ENCODE measurements at regions not wholly inside any gene's neighbourhood (a gene's known extent, or its start where the extent isn't known, plus 50 kb on each side); places are given as distances from the start of the nearest gene placed in this dataset.

DNA sequence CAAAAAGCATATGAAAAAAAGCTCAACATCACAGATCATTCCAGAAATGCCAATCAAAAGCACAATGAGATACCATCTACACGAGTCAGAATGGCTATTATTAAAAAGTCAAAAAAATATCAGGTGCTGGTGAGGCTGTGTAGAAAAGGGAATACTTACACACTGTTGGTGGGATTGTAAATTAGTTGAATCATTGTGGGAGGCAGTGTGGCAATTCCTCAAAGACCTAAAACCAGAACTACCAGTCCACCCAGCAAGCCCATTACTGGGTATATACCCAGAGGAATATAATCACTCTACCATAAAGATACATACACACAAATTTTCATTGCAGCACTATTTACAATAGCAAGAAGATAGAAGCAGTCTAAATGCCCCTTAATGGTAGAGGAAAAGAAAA is 529.9 kb downstream of the SLITRK1 start:
- DNase-seq (ENCODE audit: extremely low read depth, low read depth): no peak
- TF ChIP-seq, protein P1, sequence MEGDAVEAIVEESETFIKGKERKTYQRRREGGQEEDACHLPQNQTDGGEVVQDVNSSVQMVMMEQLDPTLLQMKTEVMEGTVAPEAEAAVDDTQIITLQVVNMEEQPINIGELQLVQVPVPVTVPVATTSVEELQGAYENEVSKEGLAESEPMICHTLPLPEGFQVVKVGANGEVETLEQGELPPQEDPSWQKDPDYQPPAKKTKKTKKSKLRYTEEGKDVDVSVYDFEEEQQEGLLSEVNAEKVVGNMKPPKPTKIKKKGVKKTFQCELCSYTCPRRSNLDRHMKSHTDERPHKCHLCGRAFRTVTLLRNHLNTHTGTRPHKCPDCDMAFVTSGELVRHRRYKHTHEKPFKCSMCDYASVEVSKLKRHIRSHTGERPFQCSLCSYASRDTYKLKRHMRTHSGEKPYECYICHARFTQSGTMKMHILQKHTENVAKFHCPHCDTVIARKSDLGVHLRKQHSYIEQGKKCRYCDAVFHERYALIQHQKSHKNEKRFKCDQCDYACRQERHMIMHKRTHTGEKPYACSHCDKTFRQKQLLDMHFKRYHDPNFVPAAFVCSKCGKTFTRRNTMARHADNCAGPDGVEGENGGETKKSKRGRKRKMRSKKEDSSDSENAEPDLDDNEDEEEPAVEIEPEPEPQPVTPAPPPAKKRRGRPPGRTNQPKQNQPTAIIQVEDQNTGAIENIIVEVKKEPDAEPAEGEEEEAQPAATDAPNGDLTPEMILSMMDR (IDR thresholded peaks at IDR 0.05; ENCODE audit: low read depth, low read length, missing control alignments): no peak
- no peak overlapping the region for H3K4me3 ChIP-seq (replicated peaks; ENCODE audit: low read depth, low read length)

DNA sequence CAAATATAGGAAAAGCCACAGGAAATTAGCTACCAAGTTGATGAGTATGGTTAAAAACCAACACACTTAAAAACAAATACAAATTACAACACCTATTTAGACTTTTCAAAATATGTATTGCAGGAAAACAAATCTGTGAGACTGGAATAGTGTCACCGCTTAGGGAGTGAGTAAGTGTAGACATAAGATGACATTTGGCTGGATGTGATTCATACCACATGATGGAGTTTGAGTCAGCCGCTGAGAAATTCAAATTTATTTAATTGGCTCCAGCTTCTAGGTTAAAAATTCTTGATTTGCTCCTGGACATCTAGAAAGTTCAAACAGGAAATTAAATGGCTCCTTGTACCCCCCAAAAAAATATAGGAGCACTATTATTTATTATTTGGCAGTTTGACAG is 531.7 kb downstream of the SLITRK1 start:
- DNase-seq (ENCODE audit: extremely low read depth, low read depth): peak; percentile 20
- TF ChIP-seq, protein P1 (IDR thresholded peaks at IDR 0.05; ENCODE audit: low read depth, low read length, missing control alignments): no peak
- H3K4me3 ChIP-seq (replicated peaks; ENCODE audit: low read depth, low read length): no peak overlapping the region

DNA sequence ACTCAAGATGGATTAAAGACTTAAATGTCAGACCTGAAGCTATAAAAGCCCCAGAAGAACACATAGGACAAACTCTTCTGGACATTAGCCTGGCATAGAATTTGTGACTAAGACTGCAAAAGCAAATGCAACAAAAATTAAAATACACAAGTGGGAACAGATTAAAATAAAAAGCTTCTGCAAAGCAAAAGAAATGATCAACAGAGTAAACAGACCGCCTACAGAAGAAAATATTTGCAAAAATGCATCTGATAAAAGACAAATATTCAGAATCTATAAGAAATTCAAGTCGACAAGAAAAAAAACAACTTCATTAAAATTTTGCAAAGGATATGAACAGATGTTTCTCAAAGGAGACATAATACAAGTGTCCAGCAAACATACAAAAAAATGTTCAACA is 537.8 kb downstream of the SLITRK1 start:
- DNase-seq (ENCODE audit: extremely low read depth, low read depth): no peak
- TF ChIP-seq, protein P1 (IDR thresholded peaks at IDR 0.05; ENCODE audit: low read depth, low read length, missing control alignments): no peak
- no peak overlapping the region for H3K4me3 ChIP-seq (replicated peaks; ENCODE audit: low read depth, low read length)

DNA sequence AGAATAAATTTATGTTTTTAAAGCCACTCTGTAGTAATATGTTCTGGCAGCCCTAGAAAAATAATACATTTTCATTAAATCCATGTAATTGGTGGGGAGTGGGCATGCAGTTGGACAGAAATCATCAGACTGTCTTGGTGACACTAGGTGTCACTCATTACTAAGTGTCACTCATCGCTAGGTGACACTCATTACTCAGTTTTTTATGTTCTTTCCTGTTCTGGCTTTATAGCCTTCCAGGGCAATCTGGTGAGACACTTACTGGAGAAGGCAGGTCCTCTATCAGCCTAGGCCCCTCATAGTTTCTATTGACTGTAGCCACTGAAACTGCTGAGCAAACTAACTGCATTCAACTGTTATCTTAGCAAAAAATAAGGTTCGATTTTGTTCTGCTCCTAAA is 542.1 kb downstream of the SLITRK1 start:
- DNase-seq (ENCODE audit: extremely low read depth, low read depth): no peak
- no peak overlapping the region for H3K4me3 ChIP-seq (replicated peaks; ENCODE audit: low read depth, low read length)
- TF ChIP-seq, protein P1 (IDR thresholded peaks at IDR 0.05; ENCODE audit: low read depth, low read length, missing control alignments): no peak

DNA sequence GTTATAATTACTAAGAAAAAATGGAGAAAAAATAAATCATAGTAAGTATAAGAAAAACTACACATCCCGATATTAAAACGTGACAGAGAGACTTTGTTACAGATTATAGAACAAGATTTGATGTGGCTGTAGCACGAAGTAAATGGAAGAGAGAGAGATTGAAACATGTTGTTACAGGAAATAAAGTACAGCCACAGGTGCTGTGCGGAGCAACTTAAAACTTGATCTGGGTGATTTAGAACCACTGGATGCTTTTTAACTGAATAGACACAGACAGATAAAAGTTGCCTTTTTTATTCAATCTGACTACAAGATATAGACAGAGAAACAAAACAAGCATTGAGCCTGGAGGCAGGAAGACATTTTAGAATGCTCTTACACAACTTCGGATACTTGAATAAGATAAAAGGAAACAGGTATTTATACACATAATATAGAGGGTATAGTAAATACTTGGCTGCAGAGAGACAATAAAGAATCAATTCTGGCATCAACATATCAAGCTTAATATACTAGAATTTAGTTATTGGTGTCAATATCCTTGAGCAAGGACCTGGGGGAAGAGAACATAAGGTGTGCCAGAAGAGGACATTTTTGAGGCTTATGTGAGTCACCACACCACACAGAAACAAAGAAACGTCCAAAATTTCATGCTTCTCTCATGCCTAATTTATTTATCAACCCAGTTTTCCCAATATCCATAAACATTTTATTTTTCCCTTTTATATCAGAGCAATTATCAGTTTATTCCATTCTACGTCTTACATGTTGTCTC is 548.5 kb downstream of the SLITRK1 start:
- TF ChIP-seq, protein P1 (IDR thresholded peaks at IDR 0.05; ENCODE audit: low read depth, low read length, missing control alignments): no peak
- H3K4me3 ChIP-seq (replicated peaks; ENCODE audit: low read depth, low read length): no peak overlapping the region
- DNase-seq (ENCODE audit: extremely low read depth, low read depth): no peak

DNA sequence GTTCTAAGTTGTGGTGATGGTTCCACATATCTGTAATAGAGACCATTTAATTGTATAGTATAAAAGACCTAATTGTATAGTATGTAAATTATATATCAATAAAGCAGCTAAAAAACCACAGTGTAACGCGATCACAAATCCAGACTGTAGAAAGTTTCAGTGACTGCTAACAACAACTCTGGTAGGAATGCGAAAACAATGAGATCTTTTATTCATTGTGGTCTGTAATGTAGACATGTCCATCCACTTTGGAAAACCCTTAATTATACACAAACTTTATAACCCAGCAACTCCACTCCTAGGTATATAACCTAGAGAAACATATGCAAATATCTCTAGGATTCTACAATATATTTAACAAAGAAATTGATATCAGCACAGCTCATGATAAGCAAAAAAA is 549.5 kb downstream of the SLITRK1 start:
- TF ChIP-seq, protein P1 (IDR thresholded peaks at IDR 0.05; ENCODE audit: low read depth, low read length, missing control alignments): no peak
- no peak for DNase-seq (ENCODE audit: extremely low read depth, low read depth)
- H3K4me3 ChIP-seq (replicated peaks; ENCODE audit: low read depth, low read length): no peak overlapping the region

DNA sequence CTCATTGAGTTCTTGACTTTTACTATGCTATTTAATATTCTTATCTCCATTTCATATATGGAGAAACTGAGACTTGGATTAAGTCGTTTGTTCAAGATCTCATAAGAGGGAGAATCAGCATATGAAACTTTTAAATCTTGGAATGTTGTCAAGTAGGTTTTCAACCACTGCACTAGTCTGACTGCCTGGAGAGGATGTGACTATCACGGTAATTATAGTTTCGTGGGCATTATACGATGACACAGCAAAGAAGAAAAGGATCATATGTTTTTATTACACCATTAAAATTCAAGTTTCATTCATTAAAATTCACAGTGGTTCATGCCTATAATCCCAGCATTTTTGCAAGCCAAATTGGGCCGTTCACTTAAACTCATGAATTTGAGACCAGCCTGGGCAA is 555.2 kb downstream of the SLITRK1 start:
- H3K4me3 ChIP-seq (replicated peaks; ENCODE audit: low read depth, low read length): no peak overlapping the region
- TF ChIP-seq, protein P1 (IDR thresholded peaks at IDR 0.05; ENCODE audit: low read depth, low read length, missing control alignments): no peak
- DNase-seq (ENCODE audit: extremely low read depth, low read depth): no peak
